ENCODE measurements at regions not wholly inside any gene's neighbourhood (a gene's known extent, or its start where the extent isn't known, plus 50 kb on each side); places are given as distances from the start of the nearest gene placed in this dataset.

DNA sequence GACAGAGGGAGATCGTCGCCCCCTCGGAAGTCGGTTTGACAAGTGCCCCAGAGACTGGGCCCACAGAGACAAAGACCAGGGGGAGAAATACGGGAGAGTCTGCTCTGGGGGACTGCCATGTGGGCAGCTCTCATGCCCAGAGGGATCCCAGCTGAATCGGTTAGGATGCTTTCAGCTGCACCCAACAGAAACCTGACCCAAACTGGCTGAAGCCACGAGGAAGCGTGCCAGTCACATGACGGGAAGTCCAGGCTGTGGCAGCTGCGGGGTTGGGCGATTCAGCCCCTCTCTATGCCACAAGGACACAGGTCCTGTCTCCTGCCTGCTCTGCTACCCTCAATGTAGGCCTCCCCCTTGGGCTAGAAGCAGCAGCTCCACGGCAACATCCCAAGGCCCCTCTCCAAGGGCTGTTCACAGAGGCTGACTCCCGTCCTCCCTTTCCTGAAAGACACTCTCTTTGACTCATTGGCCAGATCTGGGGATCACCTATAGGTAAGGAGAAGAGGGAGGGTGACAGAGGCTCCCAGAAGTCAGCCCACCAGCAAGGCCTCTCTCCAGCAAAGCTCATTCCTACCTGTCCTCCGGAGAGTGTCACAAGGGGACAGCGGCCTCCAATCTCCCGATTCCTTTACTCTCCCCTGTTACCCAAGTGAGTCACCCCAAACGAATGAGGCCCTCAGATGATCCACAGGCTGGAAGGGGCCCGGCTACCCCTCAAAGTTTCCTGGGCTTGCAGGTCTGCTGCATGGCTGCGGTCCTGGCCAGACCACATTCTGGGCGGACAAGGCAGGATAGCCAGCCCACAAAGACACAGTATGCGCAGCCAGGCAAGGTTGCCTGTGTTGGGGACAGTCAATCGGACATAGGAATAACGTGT, 75.8 kb downstream of the RBFOX3 start:
- ChIA-PET CTCF (no interaction called here), POLR2A (no interaction called here)
- intact Hi-C loops (cut with micrococcal nuclease), result no loop called here
- no peaks in the 10 kb centered on the region for H3K27me3 ChIP-seq (ENCODE audit: control insufficient read depth in 2 of 2, insufficient read depth in 2 of 2, low read length in 2 of 2)
- no peaks in the 10 kb centered on the region for H3K9me1 ChIP-seq (replicated peaks; ENCODE audit: control insufficient read depth, extremely low read depth, insufficient read depth, low read length)
- no TSS peak for BruUV-seq (replicated peaks)
- no peak overlapping the region for H3K9ac ChIP-seq (replicated peaks; ENCODE audit: extremely low read depth, insufficient read depth, low read length)
- H3K79me2 ChIP-seq (ENCODE audit: control insufficient read depth, insufficient read depth, low read length), result no peaks in the 10 kb centered on the region
- H3K4me3 ChIP-seq (replicated peaks in 1 of 3; ENCODE audit: insufficient read depth in 1 of 3, low read depth in 1 of 3, low read length in 3 of 3), result no peak overlapping the region
- H2AFZ ChIP-seq (ENCODE audit: low read depth, low read length), result no peak overlapping the region
- H3K4me2 ChIP-seq (ENCODE audit: insufficient read depth, low read length), result no peak overlapping the region
- no peaks in the 10 kb centered on the region for H3K4me1 ChIP-seq (ENCODE audit: control insufficient read depth, extremely low read depth, insufficient read depth, low read length)
- no peak for FAIRE-seq
- DNase-seq (ENCODE audit: low read depth, low spot score), result no peak
- dilution Hi-C loops (cut with MboI; ENCODE audit: extremely low pct_ligation_motif_present, low sequenced_read_pairs), result no loop called here
- H3K36me3 ChIP-seq (ENCODE audit: control insufficient read depth in 2 of 2, extremely low read depth in 1 of 2, insufficient read depth in 2 of 2, low read length in 2 of 2), result no peaks in the 10 kb centered on the region
- H3K27ac ChIP-seq (ENCODE audit: insufficient read depth, low read depth, low read length), result no peak overlapping the region
- TF ChIP-seq GATA2 (IDR thresholded peaks at IDR 0.05; ENCODE audit: insufficient read depth, insufficient read length, low read depth, low read length) (no peak), MYC (IDR thresholded peaks at IDR 0.05; ENCODE audit: low read depth, low read length) (no peak), CTCF (IDR thresholded peaks at IDR 0.05; ENCODE audit: extremely low read depth in 1 of 2, insufficient read depth in 1 of 2, low read depth in 1 of 2, low read length in 2 of 2) (no peak), FOS (IDR thresholded peaks at IDR 0.05; ENCODE audit: borderline replicate concordance, insufficient read depth, low read length) (no peak), POLR2A (IDR thresholded peaks at IDR 0.05; ENCODE audit: low read depth, low read length) (no peak), EZH2 (IDR thresholded peaks at IDR 0.05; ENCODE audit: borderline replicate concordance, low read depth, low read length, severe bottlenecking) (no peak), POLR2AphosphoS5 (IDR thresholded peaks at IDR 0.05; ENCODE audit: insufficient read depth, low read depth, low read length) (no peak), JUN (IDR thresholded peaks at IDR 0.05; ENCODE audit: borderline replicate concordance, insufficient read depth, insufficient read length, low read depth) (no peak)
- TF ChIP-seq, protein P1, sequence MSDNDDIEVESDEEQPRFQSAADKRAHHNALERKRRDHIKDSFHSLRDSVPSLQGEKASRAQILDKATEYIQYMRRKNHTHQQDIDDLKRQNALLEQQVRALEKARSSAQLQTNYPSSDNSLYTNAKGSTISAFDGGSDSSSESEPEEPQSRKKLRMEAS (IDR thresholded peaks at IDR 0.05; ENCODE audit: insufficient read depth, insufficient read length), result no peak
- H3K9me3 ChIP-seq (replicated peaks; ENCODE audit: control insufficient read depth, insufficient read depth, low read length), result no peaks in the 10 kb centered on the region
- H4K20me1 ChIP-seq (replicated peaks; ENCODE audit: control insufficient read depth, extremely low read depth, insufficient read depth, low read length), result no peaks in the 10 kb centered on the region
